Panc1 (cell line): ENCODE measurements at regions not wholly inside any gene's neighbourhood (a gene's known extent, or its start where the extent isn't known, plus 50 kb on each side); places are given as distances from the start of the nearest gene placed in this dataset.

ENCODE experiments used
- CTCF ChIP-seq: fragments of 450-650 bp; IDR thresholded peaks from 2 replicates; pipeline ENCODE4 v1.5.1; 2017; ENCODE audit warnings: mild to moderate bottlenecking
- POLR2AphosphoS5 ChIP-seq: IDR thresholded peaks from 2 replicates; pipeline ENCODE4 v1.6.1; 2012; ENCODE audit warnings: mild to moderate bottlenecking, low read depth, low read length, moderate library complexity
- TCF7L2 ChIP-seq: IDR thresholded peaks from 2 replicates; pipeline ENCODE4 v1.6.1; 2011; ENCODE audit warnings: mild to moderate bottlenecking, low read depth, low read length, inconsistent platforms
- TF ChIP-seq, protein P1 (sequence below), 2 experiments: IDR thresholded peaks; 2 replicates each; pipeline ENCODE4 v1.6.1; 2011 to 2012; ENCODE audit warnings: low read depth in 2 of 2, control low read depth in 1 of 2, low read length in 1 of 2, mild to moderate bottlenecking in 1 of 2, moderate library complexity in 1 of 2; ENCODE audit not compliant: insufficient read depth in 1 of 2

DNA sequence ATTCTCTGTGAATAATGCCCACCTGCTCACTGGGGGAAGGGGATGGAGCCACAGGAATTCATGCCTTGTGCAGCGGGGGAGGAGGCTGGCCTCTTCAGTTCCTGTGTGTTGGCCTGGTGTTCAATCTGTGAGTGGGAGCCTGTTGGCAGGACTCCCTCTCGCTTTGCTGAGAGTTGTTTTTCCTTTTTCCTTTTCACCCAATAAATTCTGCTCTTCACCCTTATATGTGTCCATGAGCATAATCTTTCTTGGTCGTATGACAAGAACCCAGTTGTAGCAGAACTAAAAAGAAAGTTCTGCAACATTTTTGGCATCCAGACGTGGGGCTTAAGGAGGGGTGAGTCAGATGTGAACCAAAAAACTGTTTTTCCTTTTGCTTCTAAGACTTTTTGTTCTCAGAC lies 235.2 kb upstream of the HDX start:
- TF ChIP-seq CTCF: no peak
- no peak for TF ChIP-seq POLR2AphosphoS5
- no peak for TF ChIP-seq TCF7L2
- TF ChIP-seq, protein P1, sequence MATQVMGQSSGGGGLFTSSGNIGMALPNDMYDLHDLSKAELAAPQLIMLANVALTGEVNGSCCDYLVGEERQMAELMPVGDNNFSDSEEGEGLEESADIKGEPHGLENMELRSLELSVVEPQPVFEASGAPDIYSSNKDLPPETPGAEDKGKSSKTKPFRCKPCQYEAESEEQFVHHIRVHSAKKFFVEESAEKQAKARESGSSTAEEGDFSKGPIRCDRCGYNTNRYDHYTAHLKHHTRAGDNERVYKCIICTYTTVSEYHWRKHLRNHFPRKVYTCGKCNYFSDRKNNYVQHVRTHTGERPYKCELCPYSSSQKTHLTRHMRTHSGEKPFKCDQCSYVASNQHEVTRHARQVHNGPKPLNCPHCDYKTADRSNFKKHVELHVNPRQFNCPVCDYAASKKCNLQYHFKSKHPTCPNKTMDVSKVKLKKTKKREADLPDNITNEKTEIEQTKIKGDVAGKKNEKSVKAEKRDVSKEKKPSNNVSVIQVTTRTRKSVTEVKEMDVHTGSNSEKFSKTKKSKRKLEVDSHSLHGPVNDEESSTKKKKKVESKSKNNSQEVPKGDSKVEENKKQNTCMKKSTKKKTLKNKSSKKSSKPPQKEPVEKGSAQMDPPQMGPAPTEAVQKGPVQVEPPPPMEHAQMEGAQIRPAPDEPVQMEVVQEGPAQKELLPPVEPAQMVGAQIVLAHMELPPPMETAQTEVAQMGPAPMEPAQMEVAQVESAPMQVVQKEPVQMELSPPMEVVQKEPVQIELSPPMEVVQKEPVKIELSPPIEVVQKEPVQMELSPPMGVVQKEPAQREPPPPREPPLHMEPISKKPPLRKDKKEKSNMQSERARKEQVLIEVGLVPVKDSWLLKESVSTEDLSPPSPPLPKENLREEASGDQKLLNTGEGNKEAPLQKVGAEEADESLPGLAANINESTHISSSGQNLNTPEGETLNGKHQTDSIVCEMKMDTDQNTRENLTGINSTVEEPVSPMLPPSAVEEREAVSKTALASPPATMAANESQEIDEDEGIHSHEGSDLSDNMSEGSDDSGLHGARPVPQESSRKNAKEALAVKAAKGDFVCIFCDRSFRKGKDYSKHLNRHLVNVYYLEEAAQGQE (IDR thresholded peaks at IDR 0.05; ENCODE audit: insufficient read depth in 1 of 2, low read depth in 2 of 2, low read length in 1 of 2): no peak
